ENCODE measurements at regions not wholly inside any gene's neighbourhood (a gene's known extent, or its start where the extent isn't known, plus 50 kb on each side); places are given as distances from the start of the nearest gene placed in this dataset.
"Not testable (repeated sequence)": the region's sequence is repeated elsewhere in the genome, so short reads cannot be mapped to it uniquely, and the experiment has no call there.

DNA sequence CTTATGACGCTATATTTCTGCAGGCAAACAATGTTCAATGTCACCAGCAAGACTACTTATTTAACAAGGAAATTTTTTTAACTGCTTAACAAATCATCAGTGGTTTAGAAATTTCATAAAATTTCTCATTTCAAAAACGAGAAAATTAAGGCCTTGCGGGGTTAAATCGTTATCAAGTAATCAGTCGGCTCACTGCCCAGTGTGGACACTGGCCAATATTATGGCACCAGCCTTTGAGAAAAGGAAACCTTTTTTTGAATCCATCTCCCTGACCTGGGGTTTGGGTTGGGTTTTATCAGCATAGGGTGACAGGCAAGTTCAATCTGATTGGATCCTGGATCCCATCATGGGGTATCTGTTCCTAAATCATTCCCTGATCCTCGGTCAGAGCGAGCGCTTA, 461.2 kb downstream of the SETD4 start:
- Mint-ChIP-seq H3K27ac (ENCODE audit: low read depth, unreplicated experiment) (no peak overlapping the region), H3K4me3 (ENCODE audit: unreplicated experiment) (no peak overlapping the region), H3K27me3 (ENCODE audit: insufficient read depth, unreplicated experiment) (no peaks in the 10 kb centered on the region), H3K4me1 (ENCODE audit: insufficient read depth, unreplicated experiment) (no peaks in the 10 kb centered on the region), H3K36me3 (ENCODE audit: insufficient read depth, unreplicated experiment) (no peaks in the 10 kb centered on the region), H3K9me3 (ENCODE audit: unreplicated experiment) (no peaks in the 10 kb centered on the region)
- BruUV-seq (replicated peaks): no TSS peak
- no peak for DNase-seq (ENCODE audit: unreplicated experiment)
- intact Hi-C loops (cut with micrococcal nuclease): no loop called here
- TF ChIP-seq CTCF (IDR thresholded peaks at IDR 0.05; ENCODE audit: unreplicated experiment): no peak
- CTCF ChIA-PET: no interaction called here
- POLR2A ChIA-PET: no interaction called here

DNA sequence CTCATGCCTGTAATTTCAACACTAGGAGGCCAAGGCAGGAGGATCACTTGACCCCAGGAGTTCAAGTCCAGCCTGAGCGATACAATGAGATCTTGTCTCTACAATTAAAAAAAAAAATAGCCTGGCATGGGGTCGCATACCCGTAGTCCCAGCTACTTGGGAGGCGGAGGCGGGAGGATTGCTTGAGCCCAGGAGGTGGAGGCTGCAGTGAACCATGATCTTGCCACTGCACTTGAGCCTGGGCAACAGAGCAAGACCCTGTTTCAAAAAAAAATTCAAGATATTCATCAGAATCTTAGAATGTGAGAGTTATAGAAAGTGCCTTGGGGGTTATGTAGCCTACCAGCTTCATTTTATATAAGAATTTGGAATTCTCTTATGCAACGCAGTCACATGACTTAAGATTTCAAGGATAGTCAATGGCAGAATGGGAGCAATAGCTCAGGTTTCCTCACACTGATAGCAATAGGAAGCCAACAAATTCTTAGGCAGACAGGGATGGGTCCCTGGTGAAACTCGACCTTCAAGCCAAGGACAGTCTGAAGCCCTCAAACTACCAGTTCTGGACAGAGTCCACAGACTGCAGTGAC, 462.5 kb downstream of the SETD4 start:
- H3K27ac Mint-ChIP-seq (ENCODE audit: low read depth, unreplicated experiment): no peak overlapping the region
- TF ChIP-seq CTCF (IDR thresholded peaks at IDR 0.05; ENCODE audit: unreplicated experiment): no peak
- H3K4me1 Mint-ChIP-seq (ENCODE audit: insufficient read depth, unreplicated experiment): peaks cover 8% of the 10 kb centered on the region
- ChIA-PET POLR2A (interaction anchor here (0.7 kb wide), 1 partner anchor 877 kb away, joined by 3 read pairs; no protein-coding TSS in a partner anchor), CTCF (no interaction called here)
- no peaks in the 10 kb centered on the region for H3K36me3 Mint-ChIP-seq (ENCODE audit: insufficient read depth, unreplicated experiment)
- DNase-seq (ENCODE audit: unreplicated experiment): no peak
- no peak overlapping the region for H3K4me3 Mint-ChIP-seq (ENCODE audit: unreplicated experiment)
- no peaks in the 10 kb centered on the region for H3K9me3 Mint-ChIP-seq (ENCODE audit: unreplicated experiment)
- intact Hi-C loops (cut with micrococcal nuclease): no loop called here
- BruUV-seq (replicated peaks): no TSS peak
- H3K27me3 Mint-ChIP-seq (ENCODE audit: insufficient read depth, unreplicated experiment): no peaks in the 10 kb centered on the region

DNA sequence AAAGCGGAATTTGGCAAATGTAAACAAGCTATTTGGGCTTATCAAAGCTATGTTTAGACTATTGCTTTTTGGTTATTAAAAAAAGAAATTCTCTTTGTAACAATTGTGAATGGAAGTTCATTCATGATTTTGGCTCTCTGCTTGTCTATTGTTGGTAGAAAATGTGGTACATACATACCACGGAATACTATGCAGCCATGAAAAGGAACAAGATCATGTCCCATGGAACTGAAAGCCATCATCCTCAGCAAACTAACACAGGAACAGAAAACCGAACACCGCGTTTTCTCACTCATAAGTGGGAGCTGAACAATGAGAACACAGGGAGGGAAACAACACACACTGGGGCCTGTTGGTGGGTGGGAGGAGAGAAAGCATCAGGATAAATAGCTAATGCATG, 465.4 kb downstream of the SETD4 start:
- ChIA-PET POLR2A (no interaction called here), CTCF (interaction anchor here (1.2 to 1.3 kb wide), 2 partner anchors 12 to 170 kb away, joined by 3 to 4 read pairs; no protein-coding TSS in a partner anchor)
- H3K27ac Mint-ChIP-seq (ENCODE audit: low read depth, unreplicated experiment): no peak overlapping the region
- TF ChIP-seq CTCF (IDR thresholded peaks at IDR 0.05; ENCODE audit: unreplicated experiment): no peak
- H3K27me3 Mint-ChIP-seq (ENCODE audit: insufficient read depth, unreplicated experiment): no peaks in the 10 kb centered on the region
- no TSS peak for BruUV-seq (replicated peaks)
- peaks cover 13% of the 10 kb centered on the region for H3K4me1 Mint-ChIP-seq (ENCODE audit: insufficient read depth, unreplicated experiment)
- no peak overlapping the region for H3K4me3 Mint-ChIP-seq (ENCODE audit: unreplicated experiment)
- intact Hi-C loops (cut with micrococcal nuclease): no loop called here
- no peak for DNase-seq (ENCODE audit: unreplicated experiment)
- no peaks in the 10 kb centered on the region for H3K36me3 Mint-ChIP-seq (ENCODE audit: insufficient read depth, unreplicated experiment)
- no peaks in the 10 kb centered on the region for H3K9me3 Mint-ChIP-seq (ENCODE audit: unreplicated experiment)

GRCh38 chr21:35593000-35593502, 467.3 kb downstream of the SETD4 start:
- DNase-seq (ENCODE audit: unreplicated experiment): peak; percentile 42
- Mint-ChIP-seq H3K4me3 (ENCODE audit: unreplicated experiment) (no peak overlapping the region), H3K27me3 (ENCODE audit: insufficient read depth, unreplicated experiment) (no peaks in the 10 kb centered on the region), H3K36me3 (ENCODE audit: insufficient read depth, unreplicated experiment) (no peaks in the 10 kb centered on the region), H3K9me3 (ENCODE audit: unreplicated experiment) (no peaks in the 10 kb centered on the region), H3K27ac (ENCODE audit: low read depth, unreplicated experiment) (no peak overlapping the region), H3K4me1 (ENCODE audit: insufficient read depth, unreplicated experiment) (peaks cover 13% of the 10 kb centered on the region)
- BruUV-seq (replicated peaks): no TSS peak
- CTCF ChIA-PET: interaction anchor here (1.5 kb wide), 1 partner anchor 22 kb away, joined by 3 read pairs; no protein-coding TSS in a partner anchor
- POLR2A ChIA-PET: interaction anchor here (1.0 to 1.4 kb wide), 2 partner anchors 17 to 339 kb away, joined by 4 read pairs; no protein-coding TSS in a partner anchor
- intact Hi-C loops (cut with micrococcal nuclease): no loop called here
- no peak for TF ChIP-seq CTCF (IDR thresholded peaks at IDR 0.05; ENCODE audit: unreplicated experiment)

DNA sequence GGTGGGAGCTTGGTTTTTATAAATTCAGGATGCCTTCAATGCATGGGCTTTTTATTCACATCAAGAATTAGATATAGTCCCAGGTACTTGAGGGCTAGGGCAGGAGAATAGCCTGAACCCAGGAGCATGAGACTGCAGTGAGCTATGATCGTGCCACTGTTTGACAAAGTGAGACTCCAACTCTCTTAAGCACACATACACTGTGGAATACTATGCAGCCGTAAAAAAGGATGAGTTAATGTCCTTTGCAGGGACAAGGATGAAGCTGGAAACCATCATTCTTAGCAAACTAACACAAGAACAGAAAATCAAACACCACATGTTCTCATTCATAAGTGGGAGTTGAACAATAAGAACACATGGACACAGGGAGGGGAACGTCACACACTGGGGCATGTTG, 470.0 kb downstream of the SETD4 start:
- H3K9me3 Mint-ChIP-seq (ENCODE audit: unreplicated experiment); POLR2A ChIA-PET; BruUV-seq (replicated peaks); DNase-seq (ENCODE audit: unreplicated experiment); H3K36me3 Mint-ChIP-seq (ENCODE audit: insufficient read depth, unreplicated experiment); H3K27ac Mint-ChIP-seq (ENCODE audit: low read depth, unreplicated experiment); H3K4me3 Mint-ChIP-seq (ENCODE audit: unreplicated experiment); intact Hi-C loops (cut with micrococcal nuclease); H3K27me3 Mint-ChIP-seq (ENCODE audit: insufficient read depth, unreplicated experiment): not testable (repeated sequence)
- CTCF ChIA-PET: interaction anchor here (0.5 kb wide), 1 partner anchor 1330 kb away, joined by 3 read pairs; no protein-coding TSS in a partner anchor
- peaks cover 13% of the 10 kb centered on the region for H3K4me1 Mint-ChIP-seq (ENCODE audit: insufficient read depth, unreplicated experiment)

Data from MCF 10A (cell line).